HepG2 (cell line): ENCODE measurements at regions not wholly inside any gene's neighbourhood (a gene's known extent, or its start where the extent isn't known, plus 50 kb on each side); places are given as distances from the start of the nearest gene placed in this dataset.

Source experiments
- ATAC-seq: fragments of 200-7000 bp; cut with Tn5 transposase; 3 replicates; pipeline ENCODE4 v1.9.1; 2020; ENCODE audit warnings: mild to moderate bottlenecking, moderate library complexity
- BruUV-seq: library from RNA; stranded (reverse); fragments of 400-500 nt; replicated peaks from 2 replicates; lab custom pipeline; 2021; lab: Mats Ljungman, UMichigan
- CTCF ChIA-PET: fragments of 300-600 bp; formaldehyde crosslinking; extraction: SDS; loops from one replicate; lab custom pipeline; 2021; ENCODE audit warnings: low total read pairs, inconsistent platforms, low intra/inter-chr PET ratio; lab: Yijun Ruan, JAX
- POLR2A ChIA-PET: fragments of 350-600 bp; sonication (Branson Sonifier 250); formaldehyde crosslinking; loops from one replicate; lab custom pipeline; 2020; ENCODE audit warnings: antibody characterized with exemption, inconsistent platforms; lab: Yijun Ruan, JAX
- DNase-seq: peaks from one replicate; pipeline ENCODE4 v3.0.0-alpha.2; 2015; ENCODE audit warnings: low spot score
- FAIRE-seq: peaks from 3 replicates; lab custom pipeline; 2011; peaks lifted over from hg19 to GRCh38; lab: Jason Lieb, UNC
- H2AFZ ChIP-seq: one replicate; pipeline ENCODE4 v1.6.1; 2011; ENCODE audit warnings: low read length, inconsistent platforms
- H3K27ac ChIP-seq: fragments of 300-600 bp; 3 replicates; pipeline ENCODE4 v1.8.0; 2011; ENCODE audit warnings: mixed run types, mild to moderate bottlenecking, mixed read lengths, low read length, inconsistent platforms; ENCODE audit not compliant: insufficient read depth; ENCODE audit errors: extremely low read length
- H3K27me3 ChIP-seq, 2 experiments: fragments of 200-600 bp in 1 of 2; 2 replicates in 1 of 2; 3 replicates in 1 of 2; pipeline versions ENCODE4 v1.6.0 to v1.8.0; 2011; ENCODE audit warnings: low read length in 2 of 2, mild to moderate bottlenecking in 2 of 2, moderate library complexity in 2 of 2, inconsistent platforms in 1 of 2; ENCODE audit not compliant: insufficient read depth in 2 of 2, control insufficient read depth in 1 of 2
- H3K36me3 ChIP-seq, 2 experiments: fragments of 200-600 bp in 1 of 2; replicated peaks in 1 of 2; 2 replicates in 1 of 2; 3 replicates in 1 of 2; pipeline versions ENCODE4 v1.5.1 to v1.8.0; 2011; ENCODE audit warnings: low read length in 2 of 2, inconsistent platforms in 1 of 2; ENCODE audit not compliant: insufficient read depth in 2 of 2, control insufficient read depth in 1 of 2
- H3K4me1 ChIP-seq: 2 replicates; pipeline ENCODE4 v1.5.1; 2012; ENCODE audit warnings: low read length, inconsistent platforms; ENCODE audit not compliant: insufficient read depth
- H3K4me2 ChIP-seq: 2 replicates; pipeline ENCODE4 v1.6.0; 2011; ENCODE audit warnings: low read depth, low read length, inconsistent platforms
- H3K4me3 ChIP-seq, 3 experiments: fragments of 200-600 bp in 1 of 3; sonication (generic), shearing (Covaris generic) in 1 of 3; replicated peaks in 1 of 3; 2 replicates each; pipeline ENCODE4 v1.5.1; 2011 to 2016; ENCODE audit warnings: low read length in 3 of 3, inconsistent platforms in 2 of 3, low read depth in 2 of 3, mild to moderate bottlenecking in 2 of 3, control low read depth in 1 of 3, mixed read lengths in 1 of 3; ENCODE audit not compliant: insufficient read depth in 1 of 3
- H3K79me2 ChIP-seq: one replicate; pipeline ENCODE4 v1.6.1; 2011; ENCODE audit warnings: low read length, inconsistent platforms; ENCODE audit not compliant: insufficient read depth
- H3K9ac ChIP-seq: 2 replicates; pipeline ENCODE4 v1.6.0; 2011; ENCODE audit warnings: mild to moderate bottlenecking, low read depth, low read length, inconsistent platforms; ENCODE audit not compliant: insufficient read depth
- H3K9me3 ChIP-seq: 2 replicates; pipeline ENCODE4 v1.5.1; 2012; ENCODE audit warnings: mild to moderate bottlenecking, low read length
- H4K20me1 ChIP-seq: 2 replicates; pipeline ENCODE4 v1.6.0; 2011; ENCODE audit warnings: inconsistent platforms, mild to moderate bottlenecking, low read length, moderate library complexity; ENCODE audit not compliant: insufficient read depth
- CCAR2 ChIP-seq: fragments of 200-400 bp; formaldehyde crosslinking; optimal IDR thresholded peaks from 2 replicates; pipeline ENCODE3; 2018; ENCODE audit warnings: low read depth, mild to moderate bottlenecking, low read length, moderate library complexity
- NCOA2 ChIP-seq: sonication (generic); formaldehyde crosslinking; IDR thresholded peaks from 2 replicates; pipeline ENCODE4 v1.8.0; 2022; ENCODE audit warnings: inconsistent platforms
- NKX3-1 ChIP-seq: sonication (generic); formaldehyde crosslinking; IDR thresholded peaks from 2 replicates; pipeline ENCODE4 v1.5.0; 2020; ENCODE audit warnings: missing genetic modification reagents
- NR1H2 ChIP-seq: sonication (generic); formaldehyde crosslinking; IDR thresholded peaks from 2 replicates; pipeline ENCODE4 v1.8.1; 2022; ENCODE audit warnings: low read depth, missing genetic modification reagents, borderline replicate concordance
- PRPF4 ChIP-seq: fragments of 200-400 bp; formaldehyde crosslinking; IDR thresholded peaks from 2 replicates; pipeline ENCODE4 v1.6.1; 2016; ENCODE audit warnings: low read length, low read depth; ENCODE audit not compliant: poor library complexity, severe bottlenecking
- SMAD1 ChIP-seq: sonication (generic); formaldehyde crosslinking; IDR thresholded peaks from 2 replicates; pipeline ENCODE4 v1.4.0; 2020; ENCODE audit warnings: missing genetic modification reagents, low read depth, mild to moderate bottlenecking, borderline replicate concordance
- ZNF124 ChIP-seq: sonication (generic); formaldehyde crosslinking; IDR thresholded peaks from 2 replicates; pipeline ENCODE4 v1.4.0; 2020; ENCODE audit warnings: missing genetic modification reagents
- ZNF430 ChIP-seq: sonication (generic); formaldehyde crosslinking; IDR thresholded peaks from 2 replicates; pipeline ENCODE4 v1.9.0; 2021; ENCODE audit warnings: mild to moderate bottlenecking, missing genetic modification reagents
- ZNF737 ChIP-seq: sonication (generic); formaldehyde crosslinking; IDR thresholded peaks from 2 replicates; pipeline ENCODE4 v1.5.0; 2020; ENCODE audit warnings: missing genetic modification reagents, mild to moderate bottlenecking, borderline replicate concordance
- WGBS: methylation state at CpG from one replicate; pipeline ENCODE4 v1.1.6; 2017; ENCODE audit warnings: low lambda C conversion rate; 5-methylcytosine and 5-hydroxymethylcytosine counted together
- in situ Hi-C: cut with HindIII; loops from 2 replicates; pipeline ENCODE4 v1.10.0; 2017; ENCODE audit warnings: low pct_unique_long_range_greater_than_20kb; ENCODE audit not compliant: extremely low pct_ligation_motif_present
- intact Hi-C: fragments of 100-400 bp; cut with micrococcal nuclease; formaldehyde crosslinking; loops from one replicate; pipeline ENCODE4 v1.10.0; 2022; ENCODE audit not compliant: unreplicated experiment
- TF ChIP-seq, protein P1 (sequence below): sonication (generic); formaldehyde crosslinking; IDR thresholded peaks from 2 replicates; pipeline ENCODE4 v1.8.1; 2022; ENCODE audit warnings: low read depth, mild to moderate bottlenecking, missing genetic modification reagents
- TF ChIP-seq, protein P2 (sequence below): sonication (generic); formaldehyde crosslinking; IDR thresholded peaks from 2 replicates; pipeline ENCODE4 v1.5.0; 2020; ENCODE audit warnings: mild to moderate bottlenecking, missing genetic modification reagents, moderate library complexity
- TF ChIP-seq, protein P3 (sequence below): IDR thresholded peaks from 2 replicates; pipeline ENCODE4 v1.6.1; 2016; ENCODE audit warnings: low read depth, missing genetic modification reagents, missing compliant biosample characterization

DNA sequence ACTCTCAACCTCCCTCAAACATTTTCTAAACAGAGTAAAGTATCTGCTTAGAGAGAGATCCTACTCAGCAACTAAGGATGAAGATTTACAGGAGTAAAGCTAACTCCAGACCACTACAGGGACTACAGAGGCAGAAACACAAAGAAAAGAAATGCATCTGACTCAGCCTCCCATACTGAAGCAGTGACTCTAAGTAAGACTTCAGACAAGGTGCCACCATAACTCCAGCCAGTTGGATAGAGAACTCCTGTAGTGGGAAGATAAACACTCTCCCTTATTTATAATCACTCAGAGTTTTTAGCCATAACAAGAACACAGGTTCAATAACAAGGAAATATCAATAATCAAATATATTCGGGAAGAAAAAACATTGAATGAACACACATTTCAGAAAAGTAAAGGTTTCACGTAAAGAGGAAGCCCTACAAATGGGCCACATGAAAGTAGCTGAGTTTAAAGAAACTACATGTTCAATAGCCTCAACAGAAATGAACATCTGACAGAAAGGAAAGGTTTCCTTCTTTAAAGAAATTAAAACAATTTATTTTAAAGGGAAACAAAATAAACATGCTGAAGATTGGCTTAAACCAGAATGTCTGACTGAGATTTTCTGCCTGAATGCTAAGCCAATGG, 519.9 kb downstream of the KCNJ3 start:
- no peaks in the 10 kb centered on the region for H3K9me3 ChIP-seq
- H3K79me2 ChIP-seq, result no peaks in the 10 kb centered on the region
- no TSS peak for BruUV-seq
- H2AFZ ChIP-seq, result no peak overlapping the region
- TF ChIP-seq, protein P1, sequence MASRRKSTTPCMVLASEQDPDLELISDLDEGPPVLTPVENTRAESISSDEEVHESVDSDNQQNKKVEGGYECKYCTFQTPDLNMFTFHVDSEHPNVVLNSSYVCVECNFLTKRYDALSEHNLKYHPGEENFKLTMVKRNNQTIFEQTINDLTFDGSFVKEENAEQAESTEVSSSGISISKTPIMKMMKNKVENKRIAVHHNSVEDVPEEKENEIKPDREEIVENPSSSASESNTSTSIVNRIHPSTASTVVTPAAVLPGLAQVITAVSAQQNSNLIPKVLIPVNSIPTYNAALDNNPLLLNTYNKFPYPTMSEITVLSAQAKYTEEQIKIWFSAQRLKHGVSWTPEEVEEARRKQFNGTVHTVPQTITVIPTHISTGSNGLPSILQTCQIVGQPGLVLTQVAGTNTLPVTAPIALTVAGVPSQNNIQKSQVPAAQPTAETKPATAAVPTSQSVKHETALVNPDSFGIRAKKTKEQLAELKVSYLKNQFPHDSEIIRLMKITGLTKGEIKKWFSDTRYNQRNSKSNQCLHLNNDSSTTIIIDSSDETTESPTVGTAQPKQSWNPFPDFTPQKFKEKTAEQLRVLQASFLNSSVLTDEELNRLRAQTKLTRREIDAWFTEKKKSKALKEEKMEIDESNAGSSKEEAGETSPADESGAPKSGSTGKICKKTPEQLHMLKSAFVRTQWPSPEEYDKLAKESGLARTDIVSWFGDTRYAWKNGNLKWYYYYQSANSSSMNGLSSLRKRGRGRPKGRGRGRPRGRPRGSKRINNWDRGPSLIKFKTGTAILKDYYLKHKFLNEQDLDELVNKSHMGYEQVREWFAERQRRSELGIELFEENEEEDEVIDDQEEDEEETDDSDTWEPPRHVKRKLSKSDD (CRISPR knock-in tag), result no peak
- TF ChIP-seq ZNF430 (no peak), ZNF124 (CRISPR knock-in tag) (no peak), ZNF737 (CRISPR knock-in tag) (no peak), SMAD1 (CRISPR knock-in tag) (no peak), NKX3-1 (CRISPR knock-in tag) (no peak), PRPF4 (no peak), NCOA2 (CRISPR knock-in tag) (no peak), CCAR2 (no peak), NR1H2 (CRISPR knock-in tag) (no peak)
- TF ChIP-seq, protein P2, sequence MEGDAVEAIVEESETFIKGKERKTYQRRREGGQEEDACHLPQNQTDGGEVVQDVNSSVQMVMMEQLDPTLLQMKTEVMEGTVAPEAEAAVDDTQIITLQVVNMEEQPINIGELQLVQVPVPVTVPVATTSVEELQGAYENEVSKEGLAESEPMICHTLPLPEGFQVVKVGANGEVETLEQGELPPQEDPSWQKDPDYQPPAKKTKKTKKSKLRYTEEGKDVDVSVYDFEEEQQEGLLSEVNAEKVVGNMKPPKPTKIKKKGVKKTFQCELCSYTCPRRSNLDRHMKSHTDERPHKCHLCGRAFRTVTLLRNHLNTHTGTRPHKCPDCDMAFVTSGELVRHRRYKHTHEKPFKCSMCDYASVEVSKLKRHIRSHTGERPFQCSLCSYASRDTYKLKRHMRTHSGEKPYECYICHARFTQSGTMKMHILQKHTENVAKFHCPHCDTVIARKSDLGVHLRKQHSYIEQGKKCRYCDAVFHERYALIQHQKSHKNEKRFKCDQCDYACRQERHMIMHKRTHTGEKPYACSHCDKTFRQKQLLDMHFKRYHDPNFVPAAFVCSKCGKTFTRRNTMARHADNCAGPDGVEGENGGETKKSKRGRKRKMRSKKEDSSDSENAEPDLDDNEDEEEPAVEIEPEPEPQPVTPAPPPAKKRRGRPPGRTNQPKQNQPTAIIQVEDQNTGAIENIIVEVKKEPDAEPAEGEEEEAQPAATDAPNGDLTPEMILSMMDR, result no peak
- TF ChIP-seq, protein P3, sequence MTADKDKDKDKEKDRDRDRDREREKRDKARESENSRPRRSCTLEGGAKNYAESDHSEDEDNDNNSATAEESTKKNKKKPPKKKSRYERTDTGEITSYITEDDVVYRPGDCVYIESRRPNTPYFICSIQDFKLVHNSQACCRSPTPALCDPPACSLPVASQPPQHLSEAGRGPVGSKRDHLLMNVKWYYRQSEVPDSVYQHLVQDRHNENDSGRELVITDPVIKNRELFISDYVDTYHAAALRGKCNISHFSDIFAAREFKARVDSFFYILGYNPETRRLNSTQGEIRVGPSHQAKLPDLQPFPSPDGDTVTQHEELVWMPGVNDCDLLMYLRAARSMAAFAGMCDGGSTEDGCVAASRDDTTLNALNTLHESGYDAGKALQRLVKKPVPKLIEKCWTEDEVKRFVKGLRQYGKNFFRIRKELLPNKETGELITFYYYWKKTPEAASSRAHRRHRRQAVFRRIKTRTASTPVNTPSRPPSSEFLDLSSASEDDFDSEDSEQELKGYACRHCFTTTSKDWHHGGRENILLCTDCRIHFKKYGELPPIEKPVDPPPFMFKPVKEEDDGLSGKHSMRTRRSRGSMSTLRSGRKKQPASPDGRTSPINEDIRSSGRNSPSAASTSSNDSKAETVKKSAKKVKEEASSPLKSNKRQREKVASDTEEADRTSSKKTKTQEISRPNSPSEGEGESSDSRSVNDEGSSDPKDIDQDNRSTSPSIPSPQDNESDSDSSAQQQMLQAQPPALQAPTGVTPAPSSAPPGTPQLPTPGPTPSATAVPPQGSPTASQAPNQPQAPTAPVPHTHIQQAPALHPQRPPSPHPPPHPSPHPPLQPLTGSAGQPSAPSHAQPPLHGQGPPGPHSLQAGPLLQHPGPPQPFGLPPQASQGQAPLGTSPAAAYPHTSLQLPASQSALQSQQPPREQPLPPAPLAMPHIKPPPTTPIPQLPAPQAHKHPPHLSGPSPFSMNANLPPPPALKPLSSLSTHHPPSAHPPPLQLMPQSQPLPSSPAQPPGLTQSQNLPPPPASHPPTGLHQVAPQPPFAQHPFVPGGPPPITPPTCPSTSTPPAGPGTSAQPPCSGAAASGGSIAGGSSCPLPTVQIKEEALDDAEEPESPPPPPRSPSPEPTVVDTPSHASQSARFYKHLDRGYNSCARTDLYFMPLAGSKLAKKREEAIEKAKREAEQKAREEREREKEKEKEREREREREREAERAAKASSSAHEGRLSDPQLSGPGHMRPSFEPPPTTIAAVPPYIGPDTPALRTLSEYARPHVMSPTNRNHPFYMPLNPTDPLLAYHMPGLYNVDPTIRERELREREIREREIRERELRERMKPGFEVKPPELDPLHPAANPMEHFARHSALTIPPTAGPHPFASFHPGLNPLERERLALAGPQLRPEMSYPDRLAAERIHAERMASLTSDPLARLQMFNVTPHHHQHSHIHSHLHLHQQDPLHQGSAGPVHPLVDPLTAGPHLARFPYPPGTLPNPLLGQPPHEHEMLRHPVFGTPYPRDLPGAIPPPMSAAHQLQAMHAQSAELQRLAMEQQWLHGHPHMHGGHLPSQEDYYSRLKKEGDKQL (CRISPR knock-in tag), result no peak
- H3K9ac ChIP-seq, result no peak overlapping the region
- intact Hi-C loops, result no loop called here
- no peak overlapping the region for H3K27ac ChIP-seq
- CTCF ChIA-PET, result no interaction called here
- no peak overlapping the region for H3K4me2 ChIP-seq
- in situ Hi-C loops, result loop anchor here (25.0 kb wide), 1 partner anchor 781 kb away; no protein-coding TSS in a partner anchor
- no peaks in the 10 kb centered on the region for H3K36me3 ChIP-seq
- no peaks in the 10 kb centered on the region for H3K27me3 ChIP-seq
- POLR2A ChIA-PET, result no interaction called here
- H3K4me3 ChIP-seq, result no peak overlapping the region
- no peaks in the 10 kb centered on the region for H4K20me1 ChIP-seq
- FAIRE-seq (no peak), DNase-seq (no peak), ATAC-seq (no peak)
- 1% methylated on average over 2 of the region's 2 CpGs for WGBS
- no peaks in the 10 kb centered on the region for H3K4me1 ChIP-seq
